Brain microvascular endothelial cell (primary cell): ENCODE measurements at regions not wholly inside any gene's neighbourhood (a gene's known extent, or its start where the extent isn't known, plus 50 kb on each side); places are given as distances from the start of the nearest gene placed in this dataset.
A peak's percentile ranks its signal among the peaks of the same experiment; 100 is the strongest.

ENCODE experiments used
- DNase-seq: peaks from one replicate; pipeline ENCODE4 v3.0.0-alpha.2; 2020
- H3K27ac ChIP-seq: fragments of 250-450 bp; sonication (Bioruptor Pico); 2 replicates; pipeline ENCODE4 v1.5.1; 2020; ENCODE audit warnings: mild to moderate bottlenecking, moderate library complexity
- H3K27me3 ChIP-seq: fragments of 250-450 bp; sonication (Bioruptor Pico); replicated peaks from 2 replicates; pipeline ENCODE4 v1.5.1; 2020; ENCODE audit warnings: mild to moderate bottlenecking
- H3K36me3 ChIP-seq: fragments of 250-450 bp; sonication (Bioruptor Pico); replicated peaks from 2 replicates; pipeline ENCODE4 v1.5.1; 2020; ENCODE audit warnings: mild to moderate bottlenecking
- H3K4me3 ChIP-seq: 2 replicates; pipeline ENCODE4 v1.5.1; 2011; ENCODE audit warnings: low read depth, mild to moderate bottlenecking, control low read depth, low read length, moderate library complexity
- in situ Hi-C: cut with HindIII; loops from 2 replicates; pipeline ENCODE4 v1.10.0; 2017; ENCODE audit warnings: low sequenced_read_pairs, low pct_ligation_motif_present
- TF ChIP-seq, protein P1 (sequence below): IDR thresholded peaks from 2 replicates; pipeline ENCODE4 v1.5.1; 2011; ENCODE audit warnings: low read depth, mild to moderate bottlenecking, moderate library complexity, low read length, control low read depth, inconsistent platforms; ENCODE audit errors: missing control alignments

- peak; percentile 2 for DNase-seq
- no peak overlapping the region for H3K27ac ChIP-seq
- no peak overlapping the region for H3K4me3 ChIP-seq
- H3K27me3 ChIP-seq, result no peaks in the 10 kb centered on the region
- TF ChIP-seq, protein P1, sequence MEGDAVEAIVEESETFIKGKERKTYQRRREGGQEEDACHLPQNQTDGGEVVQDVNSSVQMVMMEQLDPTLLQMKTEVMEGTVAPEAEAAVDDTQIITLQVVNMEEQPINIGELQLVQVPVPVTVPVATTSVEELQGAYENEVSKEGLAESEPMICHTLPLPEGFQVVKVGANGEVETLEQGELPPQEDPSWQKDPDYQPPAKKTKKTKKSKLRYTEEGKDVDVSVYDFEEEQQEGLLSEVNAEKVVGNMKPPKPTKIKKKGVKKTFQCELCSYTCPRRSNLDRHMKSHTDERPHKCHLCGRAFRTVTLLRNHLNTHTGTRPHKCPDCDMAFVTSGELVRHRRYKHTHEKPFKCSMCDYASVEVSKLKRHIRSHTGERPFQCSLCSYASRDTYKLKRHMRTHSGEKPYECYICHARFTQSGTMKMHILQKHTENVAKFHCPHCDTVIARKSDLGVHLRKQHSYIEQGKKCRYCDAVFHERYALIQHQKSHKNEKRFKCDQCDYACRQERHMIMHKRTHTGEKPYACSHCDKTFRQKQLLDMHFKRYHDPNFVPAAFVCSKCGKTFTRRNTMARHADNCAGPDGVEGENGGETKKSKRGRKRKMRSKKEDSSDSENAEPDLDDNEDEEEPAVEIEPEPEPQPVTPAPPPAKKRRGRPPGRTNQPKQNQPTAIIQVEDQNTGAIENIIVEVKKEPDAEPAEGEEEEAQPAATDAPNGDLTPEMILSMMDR, result no peak
- H3K36me3 ChIP-seq, result no peaks in the 10 kb centered on the region
- in situ Hi-C loops, result no loop called here
Measured at GRCh38 chr6:84583784-84584183, 180.6 kb downstream of the TBX18 start.

GRCh38 chr6:84582997-84583396 is 181.4 kb downstream of the TBX18 start:
- no peak for DNase-seq
- in situ Hi-C loops, result no loop called here
- no peaks in the 10 kb centered on the region for H3K27me3 ChIP-seq
- no peak overlapping the region for H3K4me3 ChIP-seq
- peak overlapping the region; percentile 69 for H3K27ac ChIP-seq
- TF ChIP-seq, protein P1, result no peak
- no peaks in the 10 kb centered on the region for H3K36me3 ChIP-seq

DNA sequence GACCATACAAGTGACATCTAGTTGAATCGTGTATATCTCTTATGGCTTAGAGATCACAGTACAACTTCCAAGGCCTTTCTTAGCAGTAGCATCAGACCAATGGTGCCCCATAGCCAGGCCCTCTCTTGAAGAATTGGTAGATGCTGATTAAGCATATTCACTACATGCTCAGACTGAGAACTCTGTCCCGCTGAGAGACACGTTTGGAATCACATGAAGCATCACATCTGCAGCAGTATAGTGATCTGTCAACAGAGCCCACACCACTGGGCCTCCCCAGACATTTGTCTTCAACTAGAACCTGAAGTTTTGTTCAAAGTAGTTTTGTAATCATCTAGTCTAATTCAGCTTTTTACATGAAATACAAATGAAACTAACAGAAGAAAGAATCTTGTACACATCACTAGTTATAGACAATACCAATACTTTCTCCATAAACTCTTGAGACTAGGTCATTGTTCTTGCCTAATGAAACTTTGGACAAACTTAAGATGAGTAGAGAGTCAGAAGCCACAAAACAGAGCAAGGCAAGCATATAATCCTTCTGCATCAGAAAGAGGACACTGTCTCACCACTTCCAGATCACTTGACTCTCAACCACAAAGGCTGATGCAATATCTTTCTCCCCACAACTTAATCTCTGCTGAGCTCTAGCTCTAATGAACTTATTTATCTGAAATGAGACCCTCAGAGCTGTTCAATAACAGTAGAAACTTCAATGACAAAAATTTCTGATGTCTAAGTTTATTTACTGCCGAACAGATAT is 182.7 kb downstream of the TBX18 start:
- in situ Hi-C loops, result no loop called here
- peak; percentile 76 for DNase-seq
- H3K27me3 ChIP-seq, result no peaks in the 10 kb centered on the region

GRCh38 chr6:84579404-84579803 is 185.0 kb downstream of the TBX18 start:
- no peaks in the 10 kb centered on the region for H3K36me3 ChIP-seq
- H3K27ac ChIP-seq, result no peak overlapping the region
- DNase-seq, result no peak
- H3K27me3 ChIP-seq, result no peaks in the 10 kb centered on the region
- in situ Hi-C loops, result no loop called here
- no peak overlapping the region for H3K4me3 ChIP-seq
- TF ChIP-seq, protein P1, result no peak

More for the DNA sequence above, 182.7 kb downstream of the TBX18 start:
- Histone ChIP-seq H3K36me3 (no peaks in the 10 kb centered on the region), H3K27ac (peak overlapping the region; percentile 69), H3K4me3 (no peak overlapping the region)
- TF ChIP-seq, protein P1, result no peak

GRCh38 chr6:84576029-84576428 is 188.4 kb downstream of the TBX18 start:
- in situ Hi-C loops, result no loop called here
- H3K27ac ChIP-seq, result no peak overlapping the region

More at GRCh38 chr6:84576029-84576428, 188.4 kb downstream of the TBX18 start:
- H3K4me3 ChIP-seq, result no peak overlapping the region
- no peak for DNase-seq
- TF ChIP-seq, protein P1, result no peak
- no peaks in the 10 kb centered on the region for H3K27me3 ChIP-seq
- no peaks in the 10 kb centered on the region for H3K36me3 ChIP-seq
